ENCODE measurements at regions not wholly inside any gene's neighbourhood (a gene's known extent, or its start where the extent isn't known, plus 50 kb on each side); places are given as distances from the start of the nearest gene placed in this dataset.

DNA sequence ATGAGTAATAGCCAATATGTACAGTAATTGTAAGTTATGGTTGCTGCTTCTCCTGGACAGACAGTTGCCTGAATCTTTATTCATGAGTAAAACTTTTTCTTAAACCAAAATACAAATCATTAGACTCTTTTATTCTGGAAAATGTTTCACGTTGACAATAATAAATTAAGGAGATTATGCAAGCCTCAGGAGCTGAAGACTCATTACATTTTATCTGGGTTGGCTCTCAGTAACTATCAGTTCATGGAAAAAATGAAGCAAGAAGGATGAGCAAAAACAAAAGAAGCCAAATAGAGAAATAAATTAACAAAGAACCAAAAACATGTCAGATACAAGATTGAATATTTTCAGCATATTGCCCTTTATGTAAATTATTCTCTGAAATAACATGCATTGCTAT is 88.9 kb upstream of the PRR16 start:
- no peaks in the 10 kb centered on the region for H3K27me3 Mint-ChIP-seq
- CTCF ChIA-PET = no interaction called here
- no peak overlapping the region for H3K27ac Mint-ChIP-seq
- no peak overlapping the region for H3K4me3 Mint-ChIP-seq
- no peaks in the 10 kb centered on the region for H3K4me1 Mint-ChIP-seq
- no peak for DNase-seq
- no peaks in the 10 kb centered on the region for H3K36me3 Mint-ChIP-seq
- no peak for ATAC-seq
- H3K9me3 Mint-ChIP-seq (ENCODE audit: low read depth) = peaks cover 7% of the 10 kb centered on the region

DNA sequence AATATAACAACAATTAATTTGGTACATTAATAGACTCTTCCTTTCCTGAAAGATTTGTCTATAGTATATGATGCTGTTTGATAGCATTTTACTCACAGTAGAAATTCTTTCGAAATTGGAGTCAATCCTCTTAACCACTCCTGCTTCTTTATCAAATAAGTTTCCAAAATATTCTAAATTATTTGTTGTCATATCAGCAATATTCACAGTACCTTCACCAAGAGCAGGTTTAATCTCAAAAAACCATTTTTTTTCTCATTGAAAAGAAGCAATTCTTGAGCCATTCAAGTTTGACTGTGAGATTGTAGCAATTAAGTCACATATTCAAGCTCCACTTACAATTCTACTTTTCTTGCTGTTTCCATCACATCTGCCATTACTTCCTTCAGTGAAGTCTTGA is 83.5 kb upstream of the PRR16 start:
- H3K9me3 Mint-ChIP-seq (ENCODE audit: low read depth) = peaks cover 11% of the 10 kb centered on the region
- H3K4me3 Mint-ChIP-seq = no peak overlapping the region
- no peaks in the 10 kb centered on the region for H3K36me3 Mint-ChIP-seq
- H3K27ac Mint-ChIP-seq = no peak overlapping the region
- ATAC-seq = no peak
- CTCF ChIA-PET = no interaction called here
- DNase-seq = no peak
- H3K27me3 Mint-ChIP-seq = no peaks in the 10 kb centered on the region
- no peaks in the 10 kb centered on the region for H3K4me1 Mint-ChIP-seq

DNA sequence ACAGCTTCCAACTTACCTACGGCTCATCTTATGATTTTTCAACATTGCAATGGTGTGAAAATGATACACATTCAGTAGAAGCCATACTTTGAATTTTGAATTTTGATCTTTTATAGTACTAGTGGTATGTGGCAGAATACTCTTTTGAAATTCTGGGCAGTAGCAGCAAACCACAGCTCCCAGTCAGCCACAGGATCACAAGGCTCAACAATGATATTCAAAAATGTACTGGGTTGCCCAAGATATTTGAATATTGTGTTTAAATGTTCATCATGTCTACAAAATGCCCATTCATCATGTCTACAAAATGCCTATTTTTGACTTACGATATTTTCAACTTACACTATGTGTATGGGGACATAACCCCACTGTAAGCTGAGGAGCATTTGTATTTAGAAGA is 81.3 kb upstream of the PRR16 start:
- Mint-ChIP-seq H3K4me1 (peaks cover 2% of the 10 kb centered on the region), H3K27me3 (no peaks in the 10 kb centered on the region), H3K36me3 (no peaks in the 10 kb centered on the region), H3K9me3 (ENCODE audit: low read depth) (peaks cover 8% of the 10 kb centered on the region), H3K27ac (no peak overlapping the region), H3K4me3 (no peak overlapping the region)
- no peak for ATAC-seq
- CTCF ChIA-PET = no interaction called here
- no peak for DNase-seq

DNA sequence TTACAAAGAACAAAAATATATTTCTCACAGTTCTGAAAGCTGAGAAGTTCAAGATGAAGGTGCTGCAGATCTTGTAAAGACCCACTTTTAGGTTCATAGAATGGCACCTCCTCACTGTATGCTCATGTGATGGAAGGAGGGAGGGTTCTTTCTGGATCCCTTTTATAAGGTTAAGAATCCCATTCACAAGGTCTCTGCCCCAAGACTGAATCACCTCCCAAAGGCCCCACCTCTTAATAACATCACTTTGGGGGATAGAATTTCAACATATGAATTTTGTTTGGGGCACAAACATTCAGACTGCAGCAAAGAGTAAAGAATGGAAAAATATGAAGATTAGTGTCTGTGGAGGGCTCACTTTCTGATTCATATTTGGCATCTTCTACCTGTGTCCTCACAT is 77.1 kb upstream of the PRR16 start:
- no peak overlapping the region for H3K27ac Mint-ChIP-seq
- peaks cover 11% of the 10 kb centered on the region for H3K4me1 Mint-ChIP-seq
- H3K36me3 Mint-ChIP-seq = no peaks in the 10 kb centered on the region

DNA sequence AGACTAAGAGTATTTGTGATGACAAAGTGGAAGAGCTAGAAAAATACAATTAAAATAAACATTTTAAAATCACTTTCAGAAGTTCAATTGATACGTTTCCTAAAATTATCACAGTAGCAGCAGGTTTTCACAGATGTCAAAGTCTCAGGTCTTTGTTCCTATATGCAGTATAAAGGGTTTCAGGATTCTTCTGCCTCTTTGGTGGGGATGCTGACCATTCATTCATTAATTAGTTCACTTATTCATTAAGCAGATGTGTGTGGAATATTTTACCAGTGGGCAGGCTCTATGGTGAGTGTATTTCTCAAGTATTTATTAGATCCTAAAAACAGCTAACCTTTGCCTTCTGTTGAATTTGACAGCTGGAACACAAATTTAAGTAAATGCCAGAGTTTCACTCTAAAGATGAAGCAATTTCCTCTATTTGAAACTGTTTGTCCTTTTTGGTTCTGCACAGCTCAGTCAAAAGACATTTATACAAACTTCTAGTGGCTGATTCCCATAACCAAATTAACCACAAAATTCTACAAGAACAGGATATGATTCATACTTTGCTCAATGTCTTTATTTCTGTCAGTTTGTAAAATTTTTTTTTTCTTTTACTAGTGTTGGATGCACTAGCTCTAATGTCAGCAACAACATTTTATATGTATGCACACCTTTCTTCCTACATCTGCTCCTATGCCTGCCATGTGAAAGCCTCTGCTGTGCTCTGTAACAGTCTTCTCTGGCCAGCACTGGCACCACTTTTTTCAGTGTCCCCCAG is 75.9 kb upstream of the PRR16 start:
- Mint-ChIP-seq H3K27ac (peak overlapping the region; percentile 8), H3K4me1 (peaks cover 11% of the 10 kb centered on the region), H3K27me3 (no peaks in the 10 kb centered on the region), H3K4me3 (no peak overlapping the region), H3K36me3 (no peaks in the 10 kb centered on the region), H3K9me3 (ENCODE audit: low read depth) (peaks cover 2% of the 10 kb centered on the region)
- CTCF ChIA-PET = no interaction called here
- ATAC-seq = peak; percentile 69
- DNase-seq = no peak

More for the DNA sequence above, 77.1 kb upstream of the PRR16 start:
- no peak overlapping the region for H3K4me3 Mint-ChIP-seq
- DNase-seq (no peak), ATAC-seq (no peak)
- no peaks in the 10 kb centered on the region for H3K27me3 Mint-ChIP-seq
- CTCF ChIA-PET = no interaction called here
- peaks cover 2% of the 10 kb centered on the region for H3K9me3 Mint-ChIP-seq (ENCODE audit: low read depth)

DNA sequence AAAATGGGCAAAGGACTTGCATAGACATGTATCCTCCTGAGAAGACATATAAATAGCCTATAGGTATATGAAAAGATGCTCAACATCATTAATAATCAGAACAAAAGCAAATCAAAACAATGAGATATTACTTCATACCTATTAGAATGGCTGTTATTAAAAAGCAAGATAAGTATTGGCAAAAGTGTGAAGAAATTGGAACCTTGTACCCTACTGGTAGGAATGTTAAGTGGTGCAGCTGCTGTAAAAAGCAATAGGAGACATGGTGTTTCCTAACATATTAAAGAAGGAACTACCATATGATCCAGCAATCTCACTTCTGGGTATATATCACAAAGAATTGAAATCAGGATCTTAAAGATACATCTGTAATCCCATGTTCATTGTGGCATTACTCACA is 69.8 kb upstream of the PRR16 start:
- no peak overlapping the region for H3K27ac Mint-ChIP-seq
- H3K4me1 Mint-ChIP-seq = no peaks in the 10 kb centered on the region
- H3K27me3 Mint-ChIP-seq = no peaks in the 10 kb centered on the region
- ATAC-seq (no peak), DNase-seq (no peak)
- peaks cover 5% of the 10 kb centered on the region for H3K9me3 Mint-ChIP-seq (ENCODE audit: low read depth)
- no peaks in the 10 kb centered on the region for H3K36me3 Mint-ChIP-seq
- no peak overlapping the region for H3K4me3 Mint-ChIP-seq
- CTCF ChIA-PET = no interaction called here

DNA sequence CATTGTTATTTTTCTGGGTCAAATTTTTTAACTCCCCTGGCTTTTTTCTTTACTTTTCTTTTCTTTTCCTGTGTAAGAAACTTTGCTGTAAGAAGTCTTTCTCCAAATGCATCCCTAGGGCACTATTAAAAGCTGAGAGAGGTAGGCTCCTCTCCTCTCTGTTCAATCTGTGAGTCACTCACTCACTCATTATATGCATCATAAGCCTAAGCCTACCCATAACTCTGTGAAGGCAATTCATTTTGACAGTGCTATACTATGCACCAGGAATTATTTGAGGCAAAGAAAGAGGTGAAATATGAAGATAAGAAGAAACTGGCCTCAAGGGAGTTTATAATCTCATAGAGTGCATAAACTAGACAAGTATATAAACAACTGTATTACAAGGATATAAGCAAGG is 67.9 kb upstream of the PRR16 start:
- DNase-seq (no peak), ATAC-seq (no peak)
- H3K4me3 Mint-ChIP-seq = no peak overlapping the region
- H3K9me3 Mint-ChIP-seq (ENCODE audit: low read depth) = peaks cover 8% of the 10 kb centered on the region
- no peak overlapping the region for H3K27ac Mint-ChIP-seq
- CTCF ChIA-PET = no interaction called here
- no peaks in the 10 kb centered on the region for H3K4me1 Mint-ChIP-seq
- H3K27me3 Mint-ChIP-seq = no peaks in the 10 kb centered on the region
- H3K36me3 Mint-ChIP-seq = no peaks in the 10 kb centered on the region

DNA sequence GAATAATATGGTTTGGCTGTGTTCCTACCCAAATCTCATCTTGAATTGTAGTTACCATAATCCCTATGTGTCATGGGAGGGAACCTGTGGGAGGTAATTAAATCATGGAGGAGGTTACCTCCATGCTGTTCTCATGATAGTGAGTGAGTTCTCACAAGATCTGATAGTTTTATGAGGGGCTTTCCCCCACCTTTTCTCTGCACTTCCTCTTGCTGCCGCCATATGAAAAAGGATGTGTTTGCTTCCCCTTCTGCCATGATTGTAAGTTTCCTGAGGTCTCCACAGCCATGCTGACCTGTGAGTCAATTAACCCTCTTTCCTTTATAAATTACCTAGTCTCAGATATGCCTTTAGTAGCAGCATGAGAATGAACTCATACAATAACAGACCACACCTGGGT is 63.7 kb upstream of the PRR16 start:
- Mint-ChIP-seq H3K9me3 (ENCODE audit: low read depth) (peaks cover 5% of the 10 kb centered on the region), H3K4me1 (no peaks in the 10 kb centered on the region), H3K27ac (no peak overlapping the region), H3K36me3 (no peaks in the 10 kb centered on the region), H3K4me3 (no peak overlapping the region), H3K27me3 (no peaks in the 10 kb centered on the region)
- DNase-seq (no peak), ATAC-seq (no peak)
- CTCF ChIA-PET = no interaction called here

DNA sequence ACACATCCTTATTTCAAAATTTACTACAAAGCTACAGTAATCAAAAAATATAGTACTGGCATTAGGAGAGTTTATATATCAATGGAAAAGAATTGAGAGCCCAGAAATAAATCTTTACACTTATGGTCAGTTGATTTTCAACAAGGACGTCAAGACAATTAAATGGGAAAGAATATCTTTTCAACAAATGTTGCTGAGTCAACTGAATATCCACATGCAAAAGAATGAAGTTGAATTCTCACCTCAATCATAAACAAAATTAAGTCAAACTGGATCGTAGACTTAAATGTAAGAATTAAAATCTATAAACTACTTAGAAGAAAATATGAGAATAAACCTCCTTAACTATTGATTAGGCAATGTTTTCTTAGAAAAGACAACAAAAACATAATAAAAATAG is 61.5 kb upstream of the PRR16 start:
- H3K4me1 Mint-ChIP-seq = no peaks in the 10 kb centered on the region
- peaks cover 8% of the 10 kb centered on the region for H3K9me3 Mint-ChIP-seq (ENCODE audit: low read depth)
- ATAC-seq (no peak), DNase-seq (no peak)
- H3K27ac Mint-ChIP-seq = no peak overlapping the region
- no peaks in the 10 kb centered on the region for H3K27me3 Mint-ChIP-seq
- H3K4me3 Mint-ChIP-seq = no peak overlapping the region
- CTCF ChIA-PET = no interaction called here
- no peaks in the 10 kb centered on the region for H3K36me3 Mint-ChIP-seq

DNA sequence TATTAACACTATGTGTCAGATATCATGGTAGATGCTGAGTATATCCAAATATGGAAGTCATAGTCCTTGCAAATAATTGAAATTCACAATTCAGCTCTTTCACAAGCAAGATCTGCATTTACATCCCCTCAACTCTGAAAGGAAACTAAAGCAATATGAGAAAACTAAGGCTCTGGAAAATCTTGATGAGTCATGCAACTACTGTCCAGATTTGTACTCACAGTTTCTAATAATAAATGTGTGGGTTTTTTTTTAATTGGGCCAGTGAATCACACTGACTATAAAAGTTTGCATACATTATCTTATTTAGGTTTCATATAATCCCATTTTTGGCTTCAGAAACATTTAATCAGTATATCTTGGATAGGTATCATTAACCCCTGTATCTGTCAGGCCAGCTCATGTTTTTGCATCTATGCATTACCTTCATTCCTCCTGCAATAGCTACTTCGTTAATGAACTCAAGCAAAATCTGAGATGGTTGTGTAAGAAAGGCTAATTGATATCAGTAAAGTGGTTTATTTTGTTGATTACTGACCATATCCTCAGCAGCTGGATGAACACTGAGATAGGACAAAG is 58.7 kb upstream of the PRR16 start:
- Mint-ChIP-seq H3K27me3 (no peaks in the 10 kb centered on the region), H3K4me1 (no peaks in the 10 kb centered on the region), H3K9me3 (ENCODE audit: low read depth) (peaks cover 8% of the 10 kb centered on the region), H3K4me3 (no peak overlapping the region), H3K36me3 (no peaks in the 10 kb centered on the region), H3K27ac (no peak overlapping the region)
- no peak for ATAC-seq
- DNase-seq = no peak
- CTCF ChIA-PET = no interaction called here

DNA sequence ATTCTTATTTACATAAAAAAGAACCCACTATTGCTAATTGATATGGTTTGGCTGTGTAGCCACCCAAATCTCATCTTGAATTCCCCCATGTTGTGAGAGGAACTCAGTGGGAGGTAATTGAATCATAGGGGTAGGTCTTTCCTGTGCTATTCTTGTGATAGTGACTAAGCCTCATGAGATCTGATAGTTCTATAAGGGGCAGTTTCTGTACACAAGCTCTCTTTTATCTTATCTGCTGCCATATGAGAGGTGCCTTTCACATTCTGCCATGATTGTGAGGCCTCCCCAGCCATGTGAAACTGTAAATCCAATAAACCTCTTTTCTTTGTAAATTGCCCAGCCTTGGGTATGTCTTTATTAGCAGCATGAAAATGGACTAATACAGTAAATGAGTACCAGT is 58.2 kb upstream of the PRR16 start:
- H3K4me1 Mint-ChIP-seq = no peaks in the 10 kb centered on the region
- DNase-seq = no peak
- CTCF ChIA-PET = no interaction called here
- no peak overlapping the region for H3K27ac Mint-ChIP-seq
- H3K4me3 Mint-ChIP-seq = no peak overlapping the region
- peaks cover 7% of the 10 kb centered on the region for H3K9me3 Mint-ChIP-seq (ENCODE audit: low read depth)
- ATAC-seq = no peak
- no peaks in the 10 kb centered on the region for H3K27me3 Mint-ChIP-seq
- no peaks in the 10 kb centered on the region for H3K36me3 Mint-ChIP-seq

DNA sequence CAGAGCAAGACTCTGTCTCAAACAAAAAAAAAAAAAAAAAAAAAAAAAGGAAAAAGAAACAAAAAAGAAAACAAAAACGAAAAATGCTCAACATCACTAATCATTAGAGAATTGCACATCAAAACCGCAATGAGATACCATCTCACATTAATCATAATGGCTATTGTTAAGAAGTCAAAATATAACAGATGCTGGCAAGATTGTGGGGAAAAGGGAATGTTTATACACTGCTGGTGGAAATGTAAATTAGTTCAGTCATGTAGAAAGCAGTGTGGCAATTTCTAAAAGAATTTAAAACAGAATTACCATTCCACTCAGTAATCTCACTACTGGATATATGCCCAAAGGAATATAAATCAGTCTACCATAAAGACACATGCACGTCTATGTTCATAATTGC is 50.4 kb upstream of the PRR16 start:
- no peak for DNase-seq
- no peaks in the 10 kb centered on the region for H3K4me1 Mint-ChIP-seq
- H3K27me3 Mint-ChIP-seq = no peaks in the 10 kb centered on the region
- H3K27ac Mint-ChIP-seq = no peak overlapping the region
- ATAC-seq = no peak
- H3K36me3 Mint-ChIP-seq = no peaks in the 10 kb centered on the region
- no peak overlapping the region for H3K4me3 Mint-ChIP-seq
- peaks cover 2% of the 10 kb centered on the region for H3K9me3 Mint-ChIP-seq (ENCODE audit: low read depth)
- CTCF ChIA-PET = no interaction called here
